AG04449 (cell line): ENCODE measurements at regions not wholly inside any gene's neighbourhood (a gene's known extent, or its start where the extent isn't known, plus 50 kb on each side); places are given as distances from the start of the nearest gene placed in this dataset.

Experiments
- CTCF ChIA-PET: fragments of 350-600 bp; formaldehyde crosslinking; extraction: SDS; loops from one replicate; lab custom pipeline; 2021; ENCODE audit warnings: antibody characterized with exemption; lab: Yijun Ruan, JAX
- POLR2A ChIA-PET: fragments of 400-600, 350-600 bp; formaldehyde crosslinking; extraction: SDS; loops from one replicate; lab custom pipeline; 2020; ENCODE audit warnings: antibody characterized with exemption, inconsistent platforms; lab: Yijun Ruan, JAX
- DNase-seq: peaks from one replicate; pipeline ENCODE4 v3.0.0-alpha.2; 2010; ENCODE audit warnings: low read depth, low spot score
- H3K4me3 ChIP-seq: 2 replicates; pipeline ENCODE4 v1.5.1; 2011; ENCODE audit warnings: low read depth, mild to moderate bottlenecking, control low read depth, low read length
- TF ChIP-seq, protein P1 (sequence below): IDR thresholded peaks from one replicate; pipeline ENCODE4 v1.5.1; 2011; ENCODE audit warnings: mild to moderate bottlenecking, moderate library complexity, low read length, control low read depth, inconsistent platforms; ENCODE audit not compliant: insufficient read depth; ENCODE audit errors: missing control alignments

DNA sequence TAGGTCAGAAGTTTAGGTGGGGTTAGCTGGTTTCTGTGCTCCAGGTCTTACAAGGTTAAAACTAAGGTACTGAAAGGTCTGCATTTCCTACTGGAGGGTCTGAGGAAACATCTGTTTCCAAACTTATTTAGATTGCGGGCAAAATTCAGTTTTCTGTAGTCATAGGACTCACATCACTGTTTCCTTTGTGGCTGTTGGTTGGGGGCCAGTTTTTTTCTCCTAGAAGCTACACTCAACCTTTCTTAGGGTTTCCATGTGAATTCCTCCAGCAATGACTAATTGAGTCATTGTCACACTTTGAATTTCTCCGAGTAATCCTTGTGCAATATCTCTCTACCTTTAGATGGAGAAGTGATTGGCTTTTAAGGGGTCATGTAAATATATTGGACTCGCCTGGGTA, 773.4 kb upstream of the SLITRK1 start:
- POLR2A ChIA-PET, result no interaction called here
- CTCF ChIA-PET, result interaction anchor here (1.2 kb wide), 1 partner anchor 81 kb away, joined by 3 read pairs; no protein-coding TSS in a partner anchor
- H3K4me3 ChIP-seq, result no peak overlapping the region
- DNase-seq, result no peak
- TF ChIP-seq, protein P1, sequence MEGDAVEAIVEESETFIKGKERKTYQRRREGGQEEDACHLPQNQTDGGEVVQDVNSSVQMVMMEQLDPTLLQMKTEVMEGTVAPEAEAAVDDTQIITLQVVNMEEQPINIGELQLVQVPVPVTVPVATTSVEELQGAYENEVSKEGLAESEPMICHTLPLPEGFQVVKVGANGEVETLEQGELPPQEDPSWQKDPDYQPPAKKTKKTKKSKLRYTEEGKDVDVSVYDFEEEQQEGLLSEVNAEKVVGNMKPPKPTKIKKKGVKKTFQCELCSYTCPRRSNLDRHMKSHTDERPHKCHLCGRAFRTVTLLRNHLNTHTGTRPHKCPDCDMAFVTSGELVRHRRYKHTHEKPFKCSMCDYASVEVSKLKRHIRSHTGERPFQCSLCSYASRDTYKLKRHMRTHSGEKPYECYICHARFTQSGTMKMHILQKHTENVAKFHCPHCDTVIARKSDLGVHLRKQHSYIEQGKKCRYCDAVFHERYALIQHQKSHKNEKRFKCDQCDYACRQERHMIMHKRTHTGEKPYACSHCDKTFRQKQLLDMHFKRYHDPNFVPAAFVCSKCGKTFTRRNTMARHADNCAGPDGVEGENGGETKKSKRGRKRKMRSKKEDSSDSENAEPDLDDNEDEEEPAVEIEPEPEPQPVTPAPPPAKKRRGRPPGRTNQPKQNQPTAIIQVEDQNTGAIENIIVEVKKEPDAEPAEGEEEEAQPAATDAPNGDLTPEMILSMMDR, result no peak

DNA sequence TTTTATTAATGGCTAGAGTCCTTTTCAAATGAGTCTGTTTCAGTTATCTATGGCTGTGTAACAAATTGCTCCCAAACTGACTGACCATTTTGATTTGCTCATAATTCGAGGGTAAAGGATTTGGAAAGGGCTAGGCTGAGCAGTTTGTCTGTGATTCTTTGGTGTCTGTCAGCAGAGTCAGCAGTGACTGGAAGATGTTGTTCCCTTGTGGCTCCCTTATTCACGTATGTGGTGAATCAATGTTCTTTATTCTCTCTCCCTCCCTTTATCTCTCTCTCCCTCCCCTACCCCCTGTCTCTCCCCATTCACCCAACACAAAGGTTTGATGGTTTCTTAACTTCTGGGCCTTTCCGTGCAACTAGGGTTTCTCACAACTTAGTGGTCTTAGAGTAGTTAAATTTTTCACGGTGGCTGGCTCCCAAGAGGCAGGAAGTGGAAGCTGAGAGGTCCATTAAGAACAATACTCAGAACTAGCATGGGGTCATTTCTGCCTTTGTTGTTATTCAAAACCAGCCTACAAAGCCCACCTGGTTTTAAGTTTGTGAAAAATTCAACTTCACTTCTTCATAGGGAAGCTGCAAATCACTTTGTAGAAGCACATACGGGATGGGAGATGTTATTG, 772.5 kb upstream of the SLITRK1 start:
- POLR2A ChIA-PET, result no interaction called here
- TF ChIP-seq, protein P1, result no peak
- CTCF ChIA-PET, result no interaction called here
- H3K4me3 ChIP-seq, result no peak overlapping the region
- DNase-seq, result no peak

DNA sequence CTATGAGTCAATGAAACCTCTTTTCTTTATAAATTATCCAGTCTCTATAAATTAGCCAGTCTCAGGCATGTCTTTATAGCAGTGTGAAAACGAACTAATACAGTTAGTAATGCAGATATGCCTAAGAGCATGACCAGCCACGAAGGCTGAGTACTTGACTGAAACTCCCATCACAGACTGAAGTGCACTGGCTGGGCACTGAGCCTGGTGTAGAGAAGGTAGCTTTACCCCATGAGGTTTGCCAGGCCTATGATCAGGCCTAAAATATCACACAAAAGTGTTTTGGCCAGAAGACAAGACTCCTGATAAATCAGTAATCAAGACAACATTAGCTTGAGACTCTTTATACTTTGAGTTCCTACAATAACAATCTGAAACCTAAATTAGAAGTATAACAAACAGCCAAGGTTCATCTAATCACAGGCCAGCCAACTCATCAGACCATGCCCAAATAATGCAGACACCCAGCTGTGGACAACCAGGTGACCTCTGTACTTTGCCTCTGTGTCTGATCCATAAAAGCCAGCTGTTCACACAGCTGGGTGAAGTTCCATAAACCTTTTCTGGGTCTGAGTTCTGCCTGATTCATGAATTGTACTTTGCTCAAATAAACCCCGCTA, 771.8 kb upstream of the SLITRK1 start:
- POLR2A ChIA-PET, result no interaction called here
- no peak for DNase-seq
- CTCF ChIA-PET, result no interaction called here
- TF ChIP-seq, protein P1, result no peak
- no peak overlapping the region for H3K4me3 ChIP-seq

DNA sequence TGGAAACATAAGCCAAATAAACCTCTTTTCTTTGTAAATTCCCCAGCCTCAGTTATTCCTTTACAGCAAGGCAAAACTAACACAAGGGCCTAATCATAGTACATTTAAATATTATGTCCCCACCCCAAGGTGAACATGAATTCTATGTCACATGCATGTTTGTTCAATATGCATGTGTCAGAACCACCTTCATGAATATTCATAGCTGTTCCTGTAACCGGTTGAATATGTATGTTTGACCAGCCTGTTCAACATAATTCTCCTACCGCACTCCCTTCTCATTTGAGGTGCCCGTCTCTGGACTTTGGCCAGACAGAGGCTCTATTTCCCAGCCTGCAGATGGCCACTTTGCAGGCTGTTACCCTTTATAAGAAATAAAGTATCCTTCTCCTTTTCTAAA, 769.4 kb upstream of the SLITRK1 start:
- TF ChIP-seq, protein P1, result no peak
- DNase-seq, result no peak
- CTCF ChIA-PET, result no interaction called here
- H3K4me3 ChIP-seq, result no peak overlapping the region
- POLR2A ChIA-PET, result no interaction called here

DNA sequence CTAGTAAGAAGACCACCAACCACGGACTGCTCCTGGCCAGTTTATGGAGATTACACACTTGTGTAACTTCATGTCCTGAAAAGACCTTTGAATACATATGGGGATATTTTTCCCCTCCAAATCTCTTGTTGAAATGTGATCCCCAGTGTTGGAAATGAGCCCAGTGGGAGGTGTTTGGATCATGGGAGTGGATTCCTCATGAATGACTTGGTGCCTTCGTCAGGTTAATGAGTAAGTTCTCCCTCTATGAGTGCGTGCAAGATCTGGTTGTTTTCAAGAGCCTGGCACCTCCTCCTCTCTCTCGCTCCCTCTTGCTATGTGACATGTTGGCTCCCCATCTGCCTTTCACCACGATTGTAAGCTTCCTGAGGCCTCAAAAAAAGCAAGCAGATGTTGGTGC, 769.0 kb upstream of the SLITRK1 start:
- no peak overlapping the region for H3K4me3 ChIP-seq
- TF ChIP-seq, protein P1, result no peak
- DNase-seq, result no peak
- ChIA-PET CTCF (no interaction called here), POLR2A (interaction anchor here (0.5 kb wide), 1 partner anchor 755 kb away, joined by 3 read pairs; no protein-coding TSS in a partner anchor)

DNA sequence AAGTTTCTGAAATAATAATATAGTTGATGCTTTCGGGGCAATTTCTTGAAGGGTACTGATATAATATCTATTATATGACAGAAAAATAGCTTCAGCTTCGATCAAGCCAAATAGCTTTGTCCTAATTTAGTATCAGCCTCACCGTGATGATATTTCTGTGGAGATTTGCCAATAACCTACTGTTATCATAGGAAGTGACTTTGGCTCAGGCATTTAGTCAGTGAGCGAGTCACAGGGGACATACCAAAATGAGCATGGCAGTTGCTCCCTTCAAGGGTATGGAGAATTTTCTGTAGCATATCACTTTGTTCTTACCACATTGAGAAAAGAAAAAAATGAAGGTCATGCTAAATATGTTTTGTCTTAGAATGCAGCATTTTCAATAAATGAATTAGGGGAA, 767.6 kb upstream of the SLITRK1 start:
- TF ChIP-seq, protein P1, result no peak
- ChIA-PET CTCF (no interaction called here), POLR2A (no interaction called here)
- no peak overlapping the region for H3K4me3 ChIP-seq
- no peak for DNase-seq
